Non-pigmented ciliary epithelial cell (primary cell): ENCODE measurements at regions not wholly inside any gene's neighbourhood (a gene's known extent, or its start where the extent isn't known, plus 50 kb on each side); places are given as distances from the start of the nearest gene placed in this dataset.

ENCODE experiments used
- DNase-seq: peaks from one replicate; pipeline ENCODE4 v3.0.0-alpha.2; 2010; ENCODE audit warnings: low read depth

- no peak for DNase-seq
Observed at GRCh38 chr9:119829186-119829585, 460.0 kb upstream of the BRINP1 start.

- no peak for DNase-seq
Observed at GRCh38 chr9:119827526-119827925, 458.3 kb upstream of the BRINP1 start.

DNA sequence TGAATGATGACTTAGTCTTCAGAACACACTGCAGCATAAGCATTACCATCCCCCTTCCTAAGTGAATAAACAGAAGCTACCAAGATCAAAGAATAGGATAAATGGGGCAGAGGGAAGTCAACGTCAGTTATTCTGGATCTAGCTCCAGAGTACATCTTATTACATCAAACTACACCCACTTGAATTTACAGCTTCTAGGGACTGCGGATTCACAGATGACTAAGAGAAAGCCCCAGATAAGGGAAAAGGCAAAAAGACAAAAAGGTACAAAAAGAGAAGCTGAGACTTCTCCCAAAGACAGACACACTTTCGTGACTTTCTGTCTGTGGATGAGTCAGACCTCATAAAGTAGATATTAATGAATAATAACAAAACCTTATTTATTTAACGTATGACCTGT is 457.9 kb upstream of the BRINP1 start:
- no peak for DNase-seq

DNA sequence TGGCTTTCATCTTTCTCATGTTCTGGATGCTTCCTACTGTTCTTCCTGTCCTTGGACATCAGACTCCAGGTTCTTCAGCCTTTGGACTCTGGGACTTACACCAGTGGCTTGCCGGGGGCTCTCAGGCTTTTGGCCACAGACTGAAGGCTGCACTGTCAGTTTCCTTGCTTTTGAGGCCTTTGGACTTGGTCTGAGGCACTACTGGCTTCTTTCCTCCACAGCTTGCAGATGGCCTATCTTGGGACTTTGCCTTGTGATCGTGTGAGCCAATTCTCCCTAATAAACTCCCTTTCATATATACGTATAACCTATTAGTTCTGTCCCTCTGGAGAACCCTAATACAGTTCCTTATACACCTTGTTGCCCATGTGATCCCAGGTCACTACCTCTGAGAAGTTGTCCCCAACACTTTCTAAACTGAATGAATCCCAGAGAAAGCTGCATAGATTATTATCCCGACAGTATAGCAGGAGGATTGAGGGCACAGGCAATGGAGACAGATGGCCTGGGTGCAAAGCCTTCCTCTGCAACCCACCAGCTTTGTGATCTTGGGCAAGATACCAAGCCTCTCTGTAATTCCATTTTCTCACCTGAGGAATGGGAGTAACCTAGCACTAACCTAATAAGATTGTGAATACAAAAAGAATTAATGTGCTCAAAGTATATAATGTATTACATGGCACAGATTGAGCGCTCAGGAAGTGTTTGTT is 449.6 kb upstream of the BRINP1 start:
- DNase-seq, result no peak

DNA sequence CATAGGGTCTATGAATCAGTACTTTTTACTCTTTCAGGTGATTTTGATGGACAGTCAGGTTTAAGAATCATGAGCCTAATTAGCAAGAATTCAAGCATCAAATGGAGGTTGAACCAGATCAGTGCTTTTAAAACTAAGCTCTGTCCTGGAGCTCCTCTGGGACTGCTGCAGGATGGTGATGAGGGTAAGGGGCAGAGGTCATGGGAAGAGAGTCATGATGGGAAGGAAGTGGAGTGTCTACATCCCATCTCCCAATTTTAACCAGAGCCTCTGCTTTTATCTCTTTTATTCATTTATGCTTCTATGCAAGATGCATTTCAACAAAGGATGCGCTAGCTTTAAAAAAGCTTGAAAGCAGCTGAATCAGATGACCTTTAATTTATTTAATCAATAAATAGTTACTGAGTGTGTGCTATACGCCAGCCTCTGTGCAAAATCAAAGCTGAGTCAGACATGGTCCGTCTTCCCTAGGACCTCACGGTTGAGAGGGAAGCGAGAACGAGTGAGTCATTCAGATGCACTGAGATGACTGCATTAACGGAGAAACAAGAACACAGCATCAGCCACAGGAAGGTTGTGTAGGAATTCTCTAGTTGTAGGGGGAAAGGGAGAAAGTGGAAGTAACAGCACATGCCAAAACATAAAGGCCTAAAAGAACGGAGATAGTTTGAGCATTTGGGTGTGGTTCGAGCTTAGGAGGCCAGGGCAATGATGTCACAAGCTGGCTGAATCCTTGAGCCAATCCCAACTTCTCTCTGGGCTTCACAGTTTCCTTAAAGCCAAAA is 441.6 kb upstream of the BRINP1 start:
- peak; percentile 8 for DNase-seq

DNA sequence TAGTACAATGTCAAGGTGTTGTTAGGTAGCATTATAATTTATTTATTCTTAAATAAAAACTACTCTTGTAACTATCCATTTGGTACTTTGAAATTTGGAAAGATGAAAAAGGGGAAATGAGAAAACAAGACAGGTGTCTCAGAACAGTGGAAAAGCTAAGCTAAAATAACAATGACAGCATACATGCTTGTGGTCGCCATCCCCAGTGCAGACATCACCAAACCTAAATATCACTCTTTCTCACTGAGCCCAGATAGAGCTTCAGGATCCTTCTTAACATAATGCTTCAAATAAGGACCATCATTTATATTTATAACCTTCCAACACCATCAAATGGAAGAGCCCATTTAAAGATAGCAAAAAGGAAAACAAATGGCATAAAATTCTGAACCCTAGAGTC is 434.4 kb upstream of the BRINP1 start:
- DNase-seq, result no peak

DNA sequence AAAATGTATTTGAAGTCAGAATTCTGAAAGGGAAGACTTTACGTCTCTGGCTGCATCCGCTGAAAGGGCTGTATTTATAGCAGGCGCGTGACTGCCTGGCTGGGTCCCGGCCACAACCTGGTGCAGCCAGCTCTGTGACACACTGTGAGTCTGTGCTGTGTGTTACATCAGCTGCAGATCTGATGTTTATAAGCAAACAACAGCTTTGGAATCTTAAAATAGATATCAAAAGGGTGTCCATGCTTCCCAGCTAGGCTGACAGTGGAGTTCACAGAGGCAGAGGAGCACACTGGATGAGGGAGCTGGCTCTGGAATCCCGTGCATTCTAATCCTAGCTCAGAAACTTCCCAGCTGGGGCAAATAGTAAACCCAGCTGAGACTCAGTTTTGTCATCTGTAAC is 433.4 kb upstream of the BRINP1 start:
- no peak for DNase-seq

GRCh38 chr9:119802133-119802532 is 432.9 kb upstream of the BRINP1 start:
- no peak for DNase-seq

- no peak for DNase-seq
Observed at GRCh38 chr9:119801311-119801710, 432.1 kb upstream of the BRINP1 start.

DNA sequence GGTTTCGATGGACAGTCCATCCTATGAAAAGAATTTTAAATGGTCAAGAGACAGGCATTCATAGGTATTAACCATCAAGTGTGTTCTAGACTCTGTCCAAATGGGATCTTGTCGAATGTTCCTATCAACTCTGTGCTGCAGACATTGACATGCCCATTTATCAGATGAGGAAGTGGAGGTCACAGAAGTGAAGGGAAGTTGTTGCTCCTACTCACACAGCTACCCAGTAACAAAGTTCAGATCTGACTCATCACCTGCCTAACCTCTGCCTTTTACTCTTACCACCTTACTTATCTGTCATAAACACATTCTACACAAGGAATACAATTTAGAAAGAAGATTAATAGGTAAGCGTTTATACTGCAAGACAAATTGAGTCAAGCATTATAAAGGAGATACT is 426.2 kb upstream of the BRINP1 start:
- no peak for DNase-seq

DNA sequence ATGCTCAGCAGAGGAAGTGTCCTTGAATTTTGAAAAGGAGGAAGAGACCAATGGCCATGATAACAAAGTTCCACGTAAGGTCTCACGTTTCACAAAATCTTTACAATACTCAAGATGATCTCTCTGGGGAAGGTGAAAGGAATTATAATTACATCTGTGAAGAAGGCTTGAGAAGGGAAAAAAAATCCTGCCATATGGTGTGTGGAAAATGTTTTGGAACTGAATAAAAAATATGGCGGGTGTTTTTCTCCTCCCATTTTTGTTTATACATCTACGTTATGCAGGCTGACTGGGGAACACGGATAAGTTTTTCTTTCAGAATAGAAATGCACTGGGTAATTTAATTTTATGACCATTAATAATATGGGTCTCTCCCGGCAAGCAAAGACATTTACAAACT is 425.6 kb upstream of the BRINP1 start:
- no peak for DNase-seq

GRCh38 chr9:119793218-119793617 is 424.0 kb upstream of the BRINP1 start:
- no peak for DNase-seq

DNA sequence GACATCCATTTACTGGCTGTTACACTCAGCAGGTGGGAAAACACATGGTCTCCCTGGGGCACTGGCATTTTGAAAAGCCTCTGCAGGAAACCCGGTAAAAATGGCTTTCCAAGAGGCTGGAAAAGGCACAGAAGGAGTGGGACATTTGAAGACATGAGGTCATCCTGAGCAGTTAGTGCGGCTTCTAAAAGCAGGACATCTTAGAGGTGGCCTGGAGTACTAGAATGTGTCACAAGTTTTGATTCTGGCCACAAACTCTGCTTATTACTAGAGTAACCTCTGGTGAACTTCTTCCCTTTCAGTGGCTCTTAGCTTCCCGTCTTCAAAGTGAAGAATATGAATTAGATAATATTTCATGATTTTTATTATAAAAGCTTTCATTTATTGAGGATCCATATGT is 423.0 kb upstream of the BRINP1 start:
- no peak for DNase-seq

- DNase-seq, result no peak
Observed at GRCh38 chr9:119789987-119790386, 420.8 kb upstream of the BRINP1 start.

- no peak for DNase-seq
Observed at GRCh38 chr9:119788921-119789320, 419.7 kb upstream of the BRINP1 start.

- DNase-seq, result no peak
Observed at GRCh38 chr9:119781886-119782285, 412.7 kb upstream of the BRINP1 start.

- DNase-seq, result no peak
Observed at GRCh38 chr9:119775410-119775809, 406.2 kb upstream of the BRINP1 start.

DNA sequence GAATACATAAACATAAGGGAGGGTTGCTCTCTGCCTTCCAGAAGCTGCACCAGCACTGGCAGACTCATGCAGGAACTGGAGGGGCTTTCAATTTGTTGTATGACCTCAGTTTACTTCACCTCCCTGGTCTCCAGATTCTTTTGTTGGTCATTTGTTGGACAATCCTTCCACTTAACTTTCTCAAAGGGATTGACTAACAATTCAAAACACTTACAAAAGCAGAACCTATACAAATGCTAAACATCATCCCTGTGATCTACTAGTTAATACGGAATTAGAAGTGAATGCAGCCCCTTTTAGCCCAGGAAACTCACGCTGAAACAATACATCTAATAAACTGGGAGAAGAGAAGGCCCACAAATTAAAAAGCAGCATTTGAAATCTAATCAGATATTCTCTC is 404.6 kb upstream of the BRINP1 start:
- DNase-seq, result no peak

DNA sequence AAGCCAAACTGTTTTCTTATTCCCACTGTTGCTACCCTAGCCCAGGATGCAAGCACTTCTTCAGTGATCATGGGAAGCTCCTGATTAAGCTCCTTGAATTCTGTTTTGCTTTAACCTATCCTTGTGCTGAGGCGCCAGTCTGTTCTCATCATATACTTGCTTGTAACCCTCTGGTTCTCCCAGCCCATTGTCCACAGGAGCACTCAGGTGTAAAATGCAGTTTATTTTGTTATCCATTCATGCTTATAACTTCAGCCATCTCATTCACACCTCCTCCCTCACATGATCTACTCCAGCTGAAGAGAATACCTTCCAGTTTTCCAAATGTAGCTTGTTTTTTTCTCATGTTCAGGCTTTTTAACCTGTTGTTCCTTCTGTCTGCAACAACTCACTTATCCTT is 402.1 kb upstream of the BRINP1 start:
- DNase-seq, result no peak

GRCh38 chr9:119768266-119768665 is 399.0 kb upstream of the BRINP1 start:
- no peak for DNase-seq

DNA sequence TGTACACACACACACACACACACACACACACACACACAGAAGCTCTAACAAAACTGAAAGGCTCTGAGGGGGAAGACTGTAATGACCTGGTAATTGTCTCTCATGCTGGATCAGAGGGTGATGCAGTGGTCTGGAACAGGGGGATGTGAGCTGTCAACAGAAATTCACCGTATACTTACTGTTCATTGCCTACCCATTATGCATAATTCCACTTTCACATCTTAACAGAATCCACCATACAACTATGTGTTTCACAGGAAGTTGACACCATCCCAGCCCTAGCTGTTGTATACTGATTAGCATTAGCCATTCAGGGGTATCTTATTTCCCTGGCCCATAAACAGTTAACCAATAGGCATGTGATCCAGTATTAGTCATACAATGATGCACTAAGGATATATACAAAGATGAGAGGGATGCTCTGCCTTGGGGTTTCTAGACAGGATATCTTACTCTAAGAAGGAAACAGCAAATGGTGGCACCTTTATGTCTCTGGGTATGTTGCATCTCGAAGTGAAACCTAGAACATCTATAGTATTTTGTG is 396.5 kb upstream of the BRINP1 start:
- no peak for DNase-seq

DNA sequence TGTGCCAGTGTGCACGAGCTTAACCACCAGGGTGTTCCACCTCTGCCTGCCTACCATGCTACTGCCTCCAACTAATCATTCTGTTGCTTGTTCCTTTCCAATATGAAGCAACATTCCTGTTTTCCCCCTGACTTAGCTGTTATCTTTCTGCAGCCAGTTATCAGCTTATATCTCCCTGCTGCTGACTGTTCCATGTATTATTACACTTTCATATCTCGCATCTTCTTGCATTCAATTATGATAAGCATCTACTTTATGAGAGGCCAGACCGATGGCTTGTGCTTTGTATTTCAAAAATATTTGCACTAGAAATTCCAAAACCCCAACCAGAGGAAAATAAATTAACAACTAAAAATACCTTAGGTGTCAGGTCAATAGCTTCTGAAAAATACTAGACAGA is 394.0 kb upstream of the BRINP1 start:
- no peak for DNase-seq

- no peak for DNase-seq
Observed at GRCh38 chr9:119761812-119762211, 392.6 kb upstream of the BRINP1 start.

DNA sequence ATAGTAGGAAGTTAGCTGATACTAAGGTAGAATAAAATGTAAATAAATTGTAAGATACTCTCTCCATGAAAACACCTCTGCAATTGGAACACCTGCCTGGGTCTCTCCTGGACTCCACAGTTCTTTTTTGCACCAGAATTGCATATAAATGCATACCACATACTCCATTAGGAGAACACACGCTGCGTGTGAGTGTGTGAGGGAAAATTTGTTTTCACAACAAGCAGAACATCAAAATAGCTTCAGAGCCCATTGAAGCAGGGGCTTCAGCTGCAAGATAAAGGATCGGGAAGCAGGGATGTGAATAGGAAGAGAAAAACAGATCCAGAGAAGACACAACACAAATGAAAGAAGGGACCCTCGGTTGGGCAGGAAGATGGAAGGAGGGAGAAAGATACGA is 389.8 kb upstream of the BRINP1 start:
- no peak for DNase-seq
